ENCODE measurements at regions not wholly inside any gene's neighbourhood (a gene's known extent, or its start where the extent isn't known, plus 50 kb on each side); places are given as distances from the start of the nearest gene placed in this dataset.

DNA sequence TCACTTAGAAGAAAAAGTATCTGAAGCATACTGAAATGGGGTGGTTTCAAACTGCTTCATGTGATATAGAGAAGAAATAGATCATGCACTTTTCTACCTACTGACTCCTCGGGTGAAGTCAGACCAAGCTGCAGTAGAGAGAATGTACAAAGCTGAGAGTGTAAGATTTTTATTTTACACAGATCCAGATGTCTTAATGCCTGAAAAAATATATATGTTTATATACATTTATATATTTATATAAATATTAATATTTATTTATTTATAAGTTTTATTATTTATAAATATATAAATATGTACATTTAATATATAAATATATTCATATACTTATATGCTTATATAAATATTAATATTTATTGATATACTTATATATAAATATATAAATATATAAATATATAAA is 171.9 kb upstream of the SPOCK3 start:
- Mint-ChIP-seq H3K27me3 (ENCODE audit: low read depth) (peaks cover under 1% of the 10 kb centered on the region), H3K4me3 (no peak overlapping the region), H3K9me3 (no peaks in the 10 kb centered on the region), H3K36me3 (ENCODE audit: low read depth) (no peaks in the 10 kb centered on the region), H3K4me1 (peaks cover 4% of the 10 kb centered on the region), H3K27ac (ENCODE audit: unreplicated experiment) (no peak overlapping the region)
- TF ChIP-seq CTCF (conservative IDR thresholded peaks at IDR 0.05), result no peak
- no peak for DNase-seq (ENCODE audit: low read depth, low spot score)

DNA sequence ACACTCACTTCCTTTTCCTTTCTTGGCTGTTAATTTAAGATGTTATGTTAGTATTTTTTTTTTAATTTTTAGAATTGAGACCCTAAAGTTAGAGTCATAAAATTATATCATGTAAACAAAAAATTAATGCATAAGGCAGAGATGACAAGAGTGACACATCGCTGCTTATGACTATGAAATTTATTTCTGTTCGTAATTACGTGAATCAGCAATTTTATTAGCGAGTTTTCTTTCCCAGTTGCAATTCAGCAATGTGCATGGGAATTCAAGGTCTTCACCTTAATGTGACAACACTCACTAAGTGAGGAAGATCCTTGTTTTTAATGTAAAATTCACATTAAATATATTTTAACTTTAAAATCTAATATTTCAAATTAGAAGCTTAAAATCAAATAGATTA is 181.2 kb upstream of the SPOCK3 start:
- Mint-ChIP-seq H3K9me3 (no peaks in the 10 kb centered on the region), H3K36me3 (ENCODE audit: low read depth) (no peaks in the 10 kb centered on the region), H3K4me1 (no peaks in the 10 kb centered on the region), H3K4me3 (no peak overlapping the region), H3K27ac (ENCODE audit: unreplicated experiment) (no peak overlapping the region), H3K27me3 (ENCODE audit: low read depth) (peaks cover 2% of the 10 kb centered on the region)
- no peak for DNase-seq (ENCODE audit: low read depth, low spot score)
- no peak for TF ChIP-seq CTCF (conservative IDR thresholded peaks at IDR 0.05)

DNA sequence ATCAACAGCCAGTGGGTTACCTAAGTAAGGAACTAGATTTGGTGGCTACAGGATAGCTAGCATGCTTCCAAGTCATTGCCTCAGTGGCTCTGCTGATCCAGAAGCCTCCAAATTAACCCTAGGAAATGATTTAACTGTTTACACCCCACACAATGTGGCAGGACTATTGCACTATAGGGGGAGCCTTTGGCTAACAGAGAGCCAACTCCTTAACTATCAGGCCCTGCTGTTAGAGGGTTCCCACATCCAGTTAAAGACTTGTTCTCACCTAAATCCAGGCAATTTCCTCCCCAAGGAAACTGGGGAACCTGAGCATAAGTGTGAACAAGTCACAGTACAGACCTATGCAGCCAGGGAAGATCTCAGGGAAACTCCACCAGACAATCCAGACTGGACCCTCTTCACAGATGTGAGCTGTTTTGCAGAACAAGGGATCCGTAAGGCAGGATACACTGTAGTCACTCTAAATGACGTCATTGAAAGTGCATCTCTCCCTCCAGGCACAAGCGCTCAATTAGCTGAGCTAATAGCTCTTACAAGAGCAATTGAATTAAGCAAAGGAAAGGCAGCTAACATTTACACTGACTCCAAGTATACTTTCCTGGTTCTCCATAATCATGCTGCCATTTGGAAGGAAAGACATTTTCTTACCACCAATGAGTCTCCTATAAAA is 185.3 kb upstream of the SPOCK3 start:
- Mint-ChIP-seq H3K9me3 (peaks cover 2% of the 10 kb centered on the region), H3K4me1 (no peaks in the 10 kb centered on the region), H3K4me3 (no peak overlapping the region), H3K27me3 (ENCODE audit: low read depth) (no peaks in the 10 kb centered on the region), H3K36me3 (ENCODE audit: low read depth) (no peaks in the 10 kb centered on the region), H3K27ac (ENCODE audit: unreplicated experiment) (no peak overlapping the region)
- DNase-seq (ENCODE audit: low read depth, low spot score), result no peak
- no peak for TF ChIP-seq CTCF (conservative IDR thresholded peaks at IDR 0.05)

GRCh38 chr4:167421201-167421600 is 186.9 kb upstream of the SPOCK3 start:
- Mint-ChIP-seq H3K27me3 (ENCODE audit: low read depth) (no peaks in the 10 kb centered on the region), H3K4me1 (no peaks in the 10 kb centered on the region)

GRCh38 chr4:167424341-167425256 is 190.3 kb upstream of the SPOCK3 start:
- Mint-ChIP-seq H3K9me3 (peaks cover 2% of the 10 kb centered on the region), H3K27ac (ENCODE audit: unreplicated experiment) (no peak overlapping the region), H3K36me3 (ENCODE audit: low read depth) (no peaks in the 10 kb centered on the region), H3K27me3 (ENCODE audit: low read depth) (no peaks in the 10 kb centered on the region), H3K4me1 (no peaks in the 10 kb centered on the region), H3K4me3 (no peak overlapping the region)
- DNase-seq (ENCODE audit: low read depth, low spot score), result no peak
- no peak for TF ChIP-seq CTCF (conservative IDR thresholded peaks at IDR 0.05)

More at GRCh38 chr4:167421201-167421600, 186.9 kb upstream of the SPOCK3 start:
- Mint-ChIP-seq H3K36me3 (ENCODE audit: low read depth) (no peaks in the 10 kb centered on the region), H3K4me3 (no peak overlapping the region), H3K27ac (ENCODE audit: unreplicated experiment) (no peak overlapping the region), H3K9me3 (peaks cover 2% of the 10 kb centered on the region)
- TF ChIP-seq CTCF (conservative IDR thresholded peaks at IDR 0.05), result no peak
- DNase-seq (ENCODE audit: low read depth, low spot score), result no peak

Measured in neural crest cell (in vitro differentiated cells).